ENCODE measurements at regions not wholly inside any gene's neighbourhood (a gene's known extent, or its start where the extent isn't known, plus 50 kb on each side); places are given as distances from the start of the nearest gene placed in this dataset.

DNA sequence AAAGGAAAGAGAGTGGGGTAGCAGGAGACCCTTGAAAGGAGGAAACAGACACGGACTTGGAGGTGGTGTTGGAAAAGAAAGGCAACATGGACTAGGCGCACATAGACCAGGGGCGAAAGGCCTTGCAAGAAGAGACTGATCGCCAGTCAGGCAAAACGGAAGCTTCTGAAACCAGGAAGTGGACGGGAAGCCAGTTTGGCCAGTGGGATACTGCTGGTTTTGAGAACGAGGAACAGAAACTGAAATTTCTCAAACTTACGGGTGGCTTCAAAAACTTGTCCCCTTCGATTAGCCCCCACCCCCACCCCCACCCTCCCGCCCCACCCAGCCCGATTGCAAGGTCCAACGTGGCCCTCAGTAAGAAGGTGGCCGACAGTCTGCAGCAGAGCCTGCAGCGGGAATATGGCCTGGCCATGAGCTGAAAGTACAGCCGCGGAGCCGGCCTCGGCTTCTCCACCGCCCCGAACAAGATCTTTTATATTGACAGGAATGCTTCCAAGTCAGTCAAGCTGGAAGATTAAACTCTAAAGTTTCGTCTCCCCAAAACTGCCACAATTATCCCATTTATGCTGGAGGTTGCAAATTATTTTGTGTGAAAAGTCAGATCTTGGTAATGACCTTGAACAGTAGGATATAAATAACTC is 364.7 kb downstream of the BCAT1 start:
- TF ChIP-seq, protein P1, sequence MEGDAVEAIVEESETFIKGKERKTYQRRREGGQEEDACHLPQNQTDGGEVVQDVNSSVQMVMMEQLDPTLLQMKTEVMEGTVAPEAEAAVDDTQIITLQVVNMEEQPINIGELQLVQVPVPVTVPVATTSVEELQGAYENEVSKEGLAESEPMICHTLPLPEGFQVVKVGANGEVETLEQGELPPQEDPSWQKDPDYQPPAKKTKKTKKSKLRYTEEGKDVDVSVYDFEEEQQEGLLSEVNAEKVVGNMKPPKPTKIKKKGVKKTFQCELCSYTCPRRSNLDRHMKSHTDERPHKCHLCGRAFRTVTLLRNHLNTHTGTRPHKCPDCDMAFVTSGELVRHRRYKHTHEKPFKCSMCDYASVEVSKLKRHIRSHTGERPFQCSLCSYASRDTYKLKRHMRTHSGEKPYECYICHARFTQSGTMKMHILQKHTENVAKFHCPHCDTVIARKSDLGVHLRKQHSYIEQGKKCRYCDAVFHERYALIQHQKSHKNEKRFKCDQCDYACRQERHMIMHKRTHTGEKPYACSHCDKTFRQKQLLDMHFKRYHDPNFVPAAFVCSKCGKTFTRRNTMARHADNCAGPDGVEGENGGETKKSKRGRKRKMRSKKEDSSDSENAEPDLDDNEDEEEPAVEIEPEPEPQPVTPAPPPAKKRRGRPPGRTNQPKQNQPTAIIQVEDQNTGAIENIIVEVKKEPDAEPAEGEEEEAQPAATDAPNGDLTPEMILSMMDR (IDR thresholded peaks at IDR 0.05) = no peak
- TF ChIP-seq POLR2A (IDR thresholded peaks at IDR 0.05) = no peak
